GM12878 (cell line): ENCODE measurements at regions not wholly inside any gene's neighbourhood (a gene's known extent, or its start where the extent isn't known, plus 50 kb on each side); places are given as distances from the start of the nearest gene placed in this dataset.

Source experiments
- ATAC-seq: fragments of 200-7000 bp; cut with Tn5 transposase; 3 replicates; pipeline ENCODE4 v1.9.1; 2020; ENCODE audit warnings: mild to moderate bottlenecking, moderate library complexity
- BruUV-seq: library from RNA; stranded (reverse); fragments of 400-500 nt; replicated peaks from 2 replicates; lab custom pipeline; 2021; lab: Mats Ljungman, UMichigan
- CTCF ChIA-PET: fragments of 300-600 bp; sonication (Branson Sonifier 250); formaldehyde crosslinking; extraction: SDS; loops from one replicate; lab custom pipeline; 2021; ENCODE audit warnings: inconsistent platforms; lab: Yijun Ruan, JAX
- POLR2A ChIA-PET: fragments of 350-600 bp; formaldehyde crosslinking; extraction: SDS; loops from one replicate; lab custom pipeline; 2021; ENCODE audit warnings: inconsistent platforms; lab: Charles Lee
- RAD21 ChIA-PET: fragments of 300-600 bp; sonication (Branson Sonifier 250); formaldehyde crosslinking; loops from one replicate; lab custom pipeline; 2023; ENCODE audit warnings: antibody characterized with exemption; ENCODE audit not compliant: unreplicated experiment; lab: Charles Lee
- SMC1A ChIA-PET: fragments of 300-600 bp; sonication (Branson Sonifier 250); formaldehyde crosslinking; loops from one replicate; lab custom pipeline; 2023; ENCODE audit not compliant: unreplicated experiment, uncharacterized antibody; lab: Charles Lee
- DNase-seq: peaks from one replicate; pipeline ENCODE4 v3.0.0-alpha.2; 2011; ENCODE audit warnings: low read depth, low spot score
- FAIRE-seq: peaks from 3 replicates; lab custom pipeline; 2011; peaks lifted over from hg19 to GRCh38; lab: Jason Lieb, UNC
- H2AFZ ChIP-seq: 2 replicates; pipeline ENCODE4 v1.6.0; 2011; ENCODE audit warnings: low read depth, low read length, control low read depth; ENCODE audit not compliant: control insufficient read depth
- H3K27ac ChIP-seq: 2 replicates; pipeline ENCODE4 v1.5.1; 2011; ENCODE audit warnings: control low read depth; ENCODE audit not compliant: control insufficient read depth, insufficient read depth
- H3K27me3 ChIP-seq, 2 experiments: replicated peaks in 1 of 2; 2 replicates each; pipeline versions ENCODE4 v1.6.0 to v1.6.1; 2011; ENCODE audit warnings: low read length in 1 of 2; ENCODE audit not compliant: control insufficient read depth in 2 of 2, insufficient read depth in 2 of 2
- H3K36me3 ChIP-seq, 2 experiments: 2 replicates each; pipeline ENCODE4 v1.5.1; 2011; ENCODE audit warnings: low read length in 1 of 2; ENCODE audit not compliant: control insufficient read depth in 2 of 2, insufficient read depth in 2 of 2
- H3K4me1 ChIP-seq: 2 replicates; pipeline ENCODE4 v1.6.1; 2011; ENCODE audit warnings: mild to moderate bottlenecking, low read length, moderate library complexity, mixed read lengths; ENCODE audit not compliant: control insufficient read depth, insufficient read depth
- H3K4me2 ChIP-seq: 2 replicates; pipeline ENCODE4 v1.6.0; 2011; ENCODE audit warnings: control low read depth; ENCODE audit not compliant: control insufficient read depth, insufficient read depth
- H3K4me3 ChIP-seq: fragments of 200-600 bp; sonication (generic); 2 replicates; pipeline ENCODE4 v1.5.1; 2016
- H3K79me2 ChIP-seq: 2 replicates; pipeline ENCODE4 v1.6.0; 2011; ENCODE audit warnings: low read length; ENCODE audit not compliant: control insufficient read depth, insufficient read depth
- H3K9ac ChIP-seq: 2 replicates; pipeline ENCODE4 v1.8.0; 2011; ENCODE audit warnings: low read length, control low read depth, mixed read lengths; ENCODE audit not compliant: control insufficient read depth, insufficient read depth
- H3K9me3 ChIP-seq: replicated peaks from 3 replicates; pipeline ENCODE4 v1.5.1; 2011; ENCODE audit warnings: mild to moderate bottlenecking, low read length; ENCODE audit not compliant: control insufficient read depth, insufficient read depth
- H4K20me1 ChIP-seq: 2 replicates; pipeline ENCODE4 v1.6.0; 2011; ENCODE audit not compliant: control insufficient read depth, insufficient read depth
- ESRRA ChIP-seq: IDR thresholded peaks from 2 replicates; pipeline ENCODE4 v1.6.1; 2012; ENCODE audit warnings: mild to moderate bottlenecking, low read length, improper control_type of control experiment
- JUND ChIP-seq: IDR thresholded peaks from 2 replicates; pipeline ENCODE4 v1.6.1; 2012; ENCODE audit warnings: low read depth, mild to moderate bottlenecking, low read length, improper control_type of control experiment, moderate library complexity
- MTA2 ChIP-seq: fragments of 450-650 bp; IDR thresholded peaks from 2 replicates; pipeline ENCODE4 v1.6.1; 2016; ENCODE audit warnings: low read depth, mild to moderate bottlenecking, moderate library complexity
- NBN ChIP-seq: fragments of 450-650 bp; IDR thresholded peaks from 2 replicates; pipeline ENCODE4 v1.6.1; 2016
- NFYB ChIP-seq: IDR thresholded peaks from 2 replicates; pipeline ENCODE4 v1.6.1; 2011; ENCODE audit warnings: low read depth, mild to moderate bottlenecking, low read length, improper control_type of control experiment, moderate library complexity; ENCODE audit not compliant: insufficient read depth
- SUZ12 ChIP-seq: fragments of 200-600 bp; sonication (generic); IDR thresholded peaks from one replicate; pipeline ENCODE4 v1.6.1; 2018; ENCODE audit warnings: antibody characterized with exemption, mild to moderate bottlenecking; ENCODE audit not compliant: unreplicated experiment
- WGBS: methylation state at CpG from one replicate; pipeline ENCODE4 v1.1.6; 2016; ENCODE audit warnings: low lambda C conversion rate; ENCODE audit not compliant: insufficient replicate concordance, insufficient coverage; ENCODE audit errors: missing lambda C conversion rate; 5-methylcytosine and 5-hydroxymethylcytosine counted together
- in situ Hi-C: fragments of 300-500 bp; cut with MboI; formaldehyde crosslinking; loops from 9 replicates; pipeline ENCODE4 v1.14.3; 2018; ENCODE audit warnings: mixed read lengths
- intact Hi-C: fragments of 100-400 bp; cut with micrococcal nuclease; formaldehyde crosslinking; loops from one replicate; pipeline ENCODE4 v1.14.2; 2022; ENCODE audit not compliant: unreplicated experiment
- TF ChIP-seq, protein P1 (sequence below): fragments of 450-650 bp; IDR thresholded peaks from 2 replicates; pipeline ENCODE4 v1.6.1; 2018; ENCODE audit warnings: mild to moderate bottlenecking, low read depth, moderate library complexity; ENCODE audit not compliant: partially characterized antibody
- TF ChIP-seq, protein P2 (sequence below): IDR thresholded peaks from 2 replicates; pipeline ENCODE4 v1.6.1; 2012; ENCODE audit warnings: improper control_type of control experiment, low read depth, low read length; ENCODE audit not compliant: insufficient replicate concordance
- TF ChIP-seq, protein P3 (sequence below): IDR thresholded peaks from 2 replicates; pipeline ENCODE4 v1.6.1; 2011; ENCODE audit warnings: borderline replicate concordance, low read depth, mild to moderate bottlenecking, moderate library complexity, mixed read lengths, low read length; ENCODE audit not compliant: insufficient read depth; ENCODE audit errors: extremely low read length
- TF ChIP-seq, protein P4 (sequence below): fragments of 450-650 bp; formaldehyde crosslinking; IDR thresholded peaks from 2 replicates; pipeline ENCODE4 v1.5.0; 2022; ENCODE audit warnings: mild to moderate bottlenecking, missing genetic modification characterization

DNA sequence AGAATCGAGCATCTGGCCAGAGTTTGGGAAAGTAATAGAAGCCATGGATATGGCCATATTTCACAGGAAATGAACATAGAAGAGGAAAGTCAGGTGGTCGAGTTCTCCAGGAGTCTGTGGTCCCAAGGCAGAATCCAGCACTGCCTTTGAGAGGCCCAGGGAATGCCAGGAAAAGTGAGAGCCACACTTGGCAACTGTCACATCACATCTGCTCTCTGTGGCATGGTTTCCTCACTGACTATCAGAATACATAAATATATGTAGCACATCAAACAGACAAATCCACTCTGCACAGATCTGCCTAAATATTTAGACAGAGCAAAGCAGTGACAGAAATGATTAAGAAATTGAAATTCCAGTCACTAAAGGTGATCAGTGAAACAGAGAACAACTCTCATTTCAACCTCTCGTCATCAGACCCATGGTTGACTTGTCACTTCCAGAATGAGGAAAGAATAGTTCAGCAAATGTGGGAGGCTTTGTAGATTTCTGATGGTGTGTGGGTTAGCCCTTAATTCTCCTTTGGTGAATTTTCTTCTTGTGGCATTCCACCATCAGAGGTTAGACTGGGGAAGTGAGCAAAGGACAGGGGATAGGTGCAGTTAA is 58.8 kb upstream of the MAN1A2 start:
- Histone ChIP-seq H3K4me2 (no peak overlapping the region), H3K27ac (no peak overlapping the region), H4K20me1 (no peaks in the 10 kb centered on the region), H3K79me2 (no peaks in the 10 kb centered on the region), H3K36me3 (no peaks in the 10 kb centered on the region), H3K27me3 (no peaks in the 10 kb centered on the region), H3K4me3 (no peak overlapping the region), H3K9ac (no peak overlapping the region), H2AFZ (no peak overlapping the region), H3K4me1 (no peaks in the 10 kb centered on the region), H3K9me3 (no peaks in the 10 kb centered on the region)
- FAIRE-seq (no peak), ATAC-seq (no peak), DNase-seq (no peak)
- BruUV-seq: no TSS peak
- CTCF ChIA-PET: no interaction called here
- in situ Hi-C loops (no loop called here), intact Hi-C loops (no loop called here)
- RAD21 ChIA-PET: no interaction called here
- POLR2A ChIA-PET: no interaction called here
- SMC1A ChIA-PET: no interaction called here
- 26% methylated on average over 3 of the region's 3 CpGs for WGBS
- TF ChIP-seq, protein P1, sequence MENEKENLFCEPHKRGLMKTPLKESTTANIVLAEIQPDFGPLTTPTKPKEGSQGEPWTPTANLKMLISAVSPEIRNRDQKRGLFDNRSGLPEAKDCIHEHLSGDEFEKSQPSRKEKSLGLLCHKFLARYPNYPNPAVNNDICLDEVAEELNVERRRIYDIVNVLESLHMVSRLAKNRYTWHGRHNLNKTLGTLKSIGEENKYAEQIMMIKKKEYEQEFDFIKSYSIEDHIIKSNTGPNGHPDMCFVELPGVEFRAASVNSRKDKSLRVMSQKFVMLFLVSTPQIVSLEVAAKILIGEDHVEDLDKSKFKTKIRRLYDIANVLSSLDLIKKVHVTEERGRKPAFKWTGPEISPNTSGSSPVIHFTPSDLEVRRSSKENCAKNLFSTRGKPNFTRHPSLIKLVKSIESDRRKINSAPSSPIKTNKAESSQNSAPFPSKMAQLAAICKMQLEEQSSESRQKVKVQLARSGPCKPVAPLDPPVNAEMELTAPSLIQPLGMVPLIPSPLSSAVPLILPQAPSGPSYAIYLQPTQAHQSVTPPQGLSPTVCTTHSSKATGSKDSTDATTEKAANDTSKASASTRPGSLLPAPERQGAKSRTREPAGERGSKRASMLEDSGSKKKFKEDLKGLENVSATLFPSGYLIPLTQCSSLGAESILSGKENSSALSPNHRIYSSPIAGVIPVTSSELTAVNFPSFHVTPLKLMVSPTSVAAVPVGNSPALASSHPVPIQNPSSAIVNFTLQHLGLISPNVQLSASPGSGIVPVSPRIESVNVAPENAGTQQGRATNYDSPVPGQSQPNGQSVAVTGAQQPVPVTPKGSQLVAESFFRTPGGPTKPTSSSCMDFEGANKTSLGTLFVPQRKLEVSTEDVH: no peak
- TF ChIP-seq, protein P2, sequence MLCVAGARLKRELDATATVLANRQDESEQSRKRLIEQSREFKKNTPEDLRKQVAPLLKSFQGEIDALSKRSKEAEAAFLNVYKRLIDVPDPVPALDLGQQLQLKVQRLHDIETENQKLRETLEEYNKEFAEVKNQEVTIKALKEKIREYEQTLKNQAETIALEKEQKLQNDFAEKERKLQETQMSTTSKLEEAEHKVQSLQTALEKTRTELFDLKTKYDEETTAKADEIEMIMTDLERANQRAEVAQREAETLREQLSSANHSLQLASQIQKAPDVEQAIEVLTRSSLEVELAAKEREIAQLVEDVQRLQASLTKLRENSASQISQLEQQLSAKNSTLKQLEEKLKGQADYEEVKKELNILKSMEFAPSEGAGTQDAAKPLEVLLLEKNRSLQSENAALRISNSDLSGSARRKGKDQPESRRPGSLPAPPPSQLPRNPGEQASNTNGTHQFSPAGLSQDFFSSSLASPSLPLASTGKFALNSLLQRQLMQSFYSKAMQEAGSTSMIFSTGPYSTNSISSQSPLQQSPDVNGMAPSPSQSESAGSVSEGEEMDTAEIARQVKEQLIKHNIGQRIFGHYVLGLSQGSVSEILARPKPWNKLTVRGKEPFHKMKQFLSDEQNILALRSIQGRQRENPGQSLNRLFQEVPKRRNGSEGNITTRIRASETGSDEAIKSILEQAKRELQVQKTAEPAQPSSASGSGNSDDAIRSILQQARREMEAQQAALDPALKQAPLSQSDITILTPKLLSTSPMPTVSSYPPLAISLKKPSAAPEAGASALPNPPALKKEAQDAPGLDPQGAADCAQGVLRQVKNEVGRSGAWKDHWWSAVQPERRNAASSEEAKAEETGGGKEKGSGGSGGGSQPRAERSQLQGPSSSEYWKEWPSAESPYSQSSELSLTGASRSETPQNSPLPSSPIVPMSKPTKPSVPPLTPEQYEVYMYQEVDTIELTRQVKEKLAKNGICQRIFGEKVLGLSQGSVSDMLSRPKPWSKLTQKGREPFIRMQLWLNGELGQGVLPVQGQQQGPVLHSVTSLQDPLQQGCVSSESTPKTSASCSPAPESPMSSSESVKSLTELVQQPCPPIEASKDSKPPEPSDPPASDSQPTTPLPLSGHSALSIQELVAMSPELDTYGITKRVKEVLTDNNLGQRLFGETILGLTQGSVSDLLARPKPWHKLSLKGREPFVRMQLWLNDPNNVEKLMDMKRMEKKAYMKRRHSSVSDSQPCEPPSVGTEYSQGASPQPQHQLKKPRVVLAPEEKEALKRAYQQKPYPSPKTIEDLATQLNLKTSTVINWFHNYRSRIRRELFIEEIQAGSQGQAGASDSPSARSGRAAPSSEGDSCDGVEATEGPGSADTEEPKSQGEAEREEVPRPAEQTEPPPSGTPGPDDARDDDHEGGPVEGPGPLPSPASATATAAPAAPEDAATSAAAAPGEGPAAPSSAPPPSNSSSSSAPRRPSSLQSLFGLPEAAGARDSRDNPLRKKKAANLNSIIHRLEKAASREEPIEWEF: no peak
- no peak for TF ChIP-seq JUND
- TF ChIP-seq, protein P3, sequence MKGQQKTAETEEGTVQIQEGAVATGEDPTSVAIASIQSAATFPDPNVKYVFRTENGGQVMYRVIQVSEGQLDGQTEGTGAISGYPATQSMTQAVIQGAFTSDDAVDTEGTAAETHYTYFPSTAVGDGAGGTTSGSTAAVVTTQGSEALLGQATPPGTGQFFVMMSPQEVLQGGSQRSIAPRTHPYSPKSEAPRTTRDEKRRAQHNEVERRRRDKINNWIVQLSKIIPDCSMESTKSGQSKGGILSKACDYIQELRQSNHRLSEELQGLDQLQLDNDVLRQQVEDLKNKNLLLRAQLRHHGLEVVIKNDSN: no peak
- TF ChIP-seq, protein P4, sequence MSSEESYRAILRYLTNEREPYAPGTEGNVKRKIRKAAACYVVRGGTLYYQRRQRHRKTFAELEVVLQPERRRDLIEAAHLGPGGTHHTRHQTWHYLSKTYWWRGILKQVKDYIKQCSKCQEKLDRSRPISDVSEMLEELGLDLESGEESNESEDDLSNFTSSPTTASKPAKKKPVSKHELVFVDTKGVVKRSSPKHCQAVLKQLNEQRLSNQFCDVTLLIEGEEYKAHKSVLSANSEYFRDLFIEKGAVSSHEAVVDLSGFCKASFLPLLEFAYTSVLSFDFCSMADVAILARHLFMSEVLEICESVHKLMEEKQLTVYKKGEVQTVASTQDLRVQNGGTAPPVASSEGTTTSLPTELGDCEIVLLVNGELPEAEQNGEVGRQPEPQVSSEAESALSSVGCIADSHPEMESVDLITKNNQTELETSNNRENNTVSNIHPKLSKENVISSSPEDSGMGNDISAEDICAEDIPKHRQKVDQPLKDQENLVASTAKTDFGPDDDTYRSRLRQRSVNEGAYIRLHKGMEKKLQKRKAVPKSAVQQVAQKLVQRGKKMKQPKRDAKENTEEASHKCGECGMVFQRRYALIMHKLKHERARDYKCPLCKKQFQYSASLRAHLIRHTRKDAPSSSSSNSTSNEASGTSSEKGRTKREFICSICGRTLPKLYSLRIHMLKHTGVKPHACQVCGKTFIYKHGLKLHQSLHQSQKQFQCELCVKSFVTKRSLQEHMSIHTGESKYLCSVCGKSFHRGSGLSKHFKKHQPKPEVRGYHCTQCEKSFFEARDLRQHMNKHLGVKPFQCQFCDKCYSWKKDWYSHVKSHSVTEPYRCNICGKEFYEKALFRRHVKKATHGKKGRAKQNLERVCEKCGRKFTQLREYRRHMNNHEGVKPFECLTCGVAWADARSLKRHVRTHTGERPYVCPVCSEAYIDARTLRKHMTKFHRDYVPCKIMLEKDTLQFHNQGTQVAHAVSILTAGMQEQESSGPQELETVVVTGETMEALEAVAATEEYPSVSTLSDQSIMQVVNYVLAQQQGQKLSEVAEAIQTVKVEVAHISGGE (CRISPR knock-in tag): no peak
- TF ChIP-seq ESRRA: no peak
- no peak for TF ChIP-seq NFYB
- no peak for TF ChIP-seq NBN
- no peak for TF ChIP-seq SUZ12
- no peak for TF ChIP-seq MTA2
